ENCODE measurements at regions not wholly inside any gene's neighbourhood (a gene's known extent, or its start where the extent isn't known, plus 50 kb on each side); places are given as distances from the start of the nearest gene placed in this dataset.

- Mint-ChIP-seq H3K36me3 (no peaks in the 10 kb centered on the region), H3K4me3 (no peak overlapping the region), H3K4me1 (no peaks in the 10 kb centered on the region), H3K27me3 (ENCODE audit: low read depth) (no peaks in the 10 kb centered on the region), H3K9me3 (no peaks in the 10 kb centered on the region), H3K27ac (no peak overlapping the region)
- DNase-seq (ENCODE audit: low spot score) (no peak), ATAC-seq (no peak)
- ChIA-PET CTCF (interaction anchor here (1.2 kb wide), 1 partner anchor 60 kb away, joined by 3 read pairs; no protein-coding TSS in a partner anchor), POLR2A (no interaction called here)
- TF ChIP-seq CBFB (CRISPR knock-in tag; IDR thresholded peaks at IDR 0.05; ENCODE audit: low read depth), result no peak
- TF ChIP-seq ZNF416 (CRISPR knock-in tag; IDR thresholded peaks at IDR 0.05), result no peak
- TF ChIP-seq TEAD4 (CRISPR knock-in tag; IDR thresholded peaks at IDR 0.05), result no peak
- TF ChIP-seq CTCF (IDR thresholded peaks at IDR 0.05), result no peak
- no peak for TF ChIP-seq ZNF512 (CRISPR knock-in tag; IDR thresholded peaks at IDR 0.05; ENCODE audit: borderline replicate concordance)
- TF ChIP-seq ESRRA (CRISPR knock-in tag; IDR thresholded peaks at IDR 0.05; ENCODE audit: borderline replicate concordance), result no peak
- no peak for TF ChIP-seq FOXP1 (CRISPR knock-in tag; IDR thresholded peaks at IDR 0.05; ENCODE audit: borderline replicate concordance)
- no peak for TF ChIP-seq TCF7 (CRISPR knock-in tag; IDR thresholded peaks at IDR 0.05; ENCODE audit: low read depth)
- no peak for TF ChIP-seq FOXK1 (CRISPR knock-in tag; IDR thresholded peaks at IDR 0.05)
- no peak for TF ChIP-seq IRF2 (CRISPR knock-in tag; IDR thresholded peaks at IDR 0.05; ENCODE audit: borderline replicate concordance, low read depth)
- TF ChIP-seq RORB (CRISPR knock-in tag; IDR thresholded peaks at IDR 0.05), result no peak
- TF ChIP-seq MXD4 (CRISPR knock-in tag; IDR thresholded peaks at IDR 0.05; ENCODE audit: borderline replicate concordance), result no peak
These were observed 103.4 kb downstream of the MINAR1 start for GRCh38 chr15:79535536-79535935.

DNA sequence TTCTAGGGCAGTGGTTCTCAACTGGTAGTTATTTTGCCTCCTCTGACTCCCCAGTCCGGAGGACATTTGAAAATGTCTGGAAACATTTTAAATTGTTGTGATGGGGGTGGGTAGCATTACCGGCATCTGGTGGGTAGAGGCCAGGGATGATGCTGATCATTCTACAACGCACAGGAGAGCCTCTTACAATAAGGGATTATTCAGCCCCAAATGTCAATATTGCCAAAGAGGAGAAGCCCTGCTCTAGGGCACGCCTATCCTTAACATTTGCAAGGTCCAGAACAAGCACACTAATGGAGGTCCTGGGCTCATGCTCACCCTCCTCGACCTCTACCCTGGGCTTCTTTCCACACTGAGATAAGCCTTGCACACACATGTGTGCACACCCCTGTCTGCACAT lies 106.4 kb downstream of the MINAR1 start:
- Mint-ChIP-seq H3K36me3 (no peaks in the 10 kb centered on the region), H3K4me1 (no peaks in the 10 kb centered on the region), H3K4me3 (no peak overlapping the region), H3K27me3 (ENCODE audit: low read depth) (no peaks in the 10 kb centered on the region), H3K27ac (no peak overlapping the region), H3K9me3 (no peaks in the 10 kb centered on the region)
- DNase-seq (ENCODE audit: low spot score), result no peak
- ChIA-PET POLR2A (no interaction called here), CTCF (no interaction called here)
- TF ChIP-seq SP1 (CRISPR knock-in tag; conservative IDR thresholded peaks at IDR 0.05) (no peak), NFYB (CRISPR knock-in tag; conservative IDR thresholded peaks at IDR 0.05; ENCODE audit: low read depth) (no peak), ARID4B (CRISPR knock-in tag; IDR thresholded peaks at IDR 0.05; ENCODE audit: borderline replicate concordance) (no peak), ZNF263 (CRISPR knock-in tag; IDR thresholded peaks at IDR 0.05; ENCODE audit: low read depth) (no peak), GABPB1 (CRISPR knock-in tag; IDR thresholded peaks at IDR 0.05) (no peak), TCF7 (CRISPR knock-in tag; IDR thresholded peaks at IDR 0.05; ENCODE audit: low read depth) (no peak), E2F5 (CRISPR knock-in tag; IDR thresholded peaks at IDR 0.05) (no peak), ATF1 (CRISPR knock-in tag; IDR thresholded peaks at IDR 0.05) (no peak), CTCF (IDR thresholded peaks at IDR 0.05) (no peak), MXD4 (CRISPR knock-in tag; IDR thresholded peaks at IDR 0.05; ENCODE audit: borderline replicate concordance) (no peak), HMGXB4 (CRISPR knock-in tag; IDR thresholded peaks at IDR 0.05) (no peak)
- TF ChIP-seq, protein P1, sequence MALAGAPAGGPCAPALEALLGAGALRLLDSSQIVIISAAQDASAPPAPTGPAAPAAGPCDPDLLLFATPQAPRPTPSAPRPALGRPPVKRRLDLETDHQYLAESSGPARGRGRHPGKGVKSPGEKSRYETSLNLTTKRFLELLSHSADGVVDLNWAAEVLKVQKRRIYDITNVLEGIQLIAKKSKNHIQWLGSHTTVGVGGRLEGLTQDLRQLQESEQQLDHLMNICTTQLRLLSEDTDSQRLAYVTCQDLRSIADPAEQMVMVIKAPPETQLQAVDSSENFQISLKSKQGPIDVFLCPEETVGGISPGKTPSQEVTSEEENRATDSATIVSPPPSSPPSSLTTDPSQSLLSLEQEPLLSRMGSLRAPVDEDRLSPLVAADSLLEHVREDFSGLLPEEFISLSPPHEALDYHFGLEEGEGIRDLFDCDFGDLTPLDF (CRISPR knock-in tag; IDR thresholded peaks at IDR 0.05), result no peak
- ATAC-seq, result no peak

All from WTC11 (cell line).